HG02763 (cell line): ENCODE measurements at regions not wholly inside any gene's neighbourhood (a gene's known extent, or its start where the extent isn't known, plus 50 kb on each side); places are given as distances from the start of the nearest gene placed in this dataset.

ENCODE experiments used
- ATAC-seq: cut with Tn5 transposase; IDR thresholded peaks from one replicate; pipeline ENCODE4 v1.9.1; 2021; ENCODE audit warnings: mild to moderate bottlenecking, moderate library complexity; ENCODE audit not compliant: unreplicated experiment

DNA sequence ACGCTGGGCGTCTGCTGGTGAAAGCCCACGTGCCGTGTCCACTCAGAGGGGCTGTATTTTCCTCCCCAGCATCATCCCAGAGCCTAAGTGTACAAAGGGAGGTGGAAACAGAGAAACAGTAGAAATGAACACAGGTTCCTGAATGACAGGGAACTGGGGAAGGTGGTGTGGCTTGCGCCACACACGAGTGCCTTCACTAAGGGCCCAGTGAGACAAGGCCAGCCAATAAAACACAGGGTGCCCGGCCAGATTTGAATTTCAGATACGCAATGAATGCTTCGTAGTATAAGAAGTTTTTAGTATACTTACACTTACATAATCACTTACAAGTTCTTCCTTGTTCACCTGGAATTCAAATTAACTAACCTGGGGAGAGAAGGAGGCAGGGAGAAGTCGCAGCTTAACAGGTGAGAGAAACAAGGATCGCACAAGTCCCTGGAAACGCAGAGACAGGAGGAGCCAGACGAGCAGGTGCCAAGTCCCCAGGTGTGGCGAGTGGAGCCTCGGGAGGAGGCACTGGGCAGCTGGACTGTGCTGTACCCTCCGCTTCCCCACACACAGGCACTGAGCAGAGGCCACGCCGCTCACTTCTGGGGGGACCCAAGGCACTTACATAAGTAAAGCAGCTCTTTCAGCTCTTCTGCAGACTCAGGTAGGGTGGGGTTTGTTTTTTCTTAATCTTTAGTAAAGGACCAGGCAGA lies 105.2 kb upstream of the MGMT start:
- no peak for ATAC-seq

DNA sequence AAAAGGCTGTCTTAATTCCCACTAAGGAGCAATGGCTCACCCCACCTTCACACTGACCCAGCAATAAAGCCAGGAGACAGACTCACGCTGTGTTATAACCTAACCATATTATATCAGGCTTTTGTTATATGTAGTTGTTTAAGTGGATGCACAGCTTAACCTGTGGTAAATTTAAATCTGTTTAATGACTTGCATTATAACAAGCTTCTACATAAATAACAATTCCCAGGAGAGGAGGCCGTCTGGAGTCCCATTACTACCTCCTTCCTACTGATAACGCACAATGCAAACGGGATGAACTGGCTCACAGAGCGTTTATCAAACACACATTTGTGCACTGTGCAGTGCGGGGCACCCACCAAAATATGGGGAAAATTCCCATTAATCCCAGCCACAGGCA lies 102.1 kb upstream of the MGMT start:
- ATAC-seq = no peak

DNA sequence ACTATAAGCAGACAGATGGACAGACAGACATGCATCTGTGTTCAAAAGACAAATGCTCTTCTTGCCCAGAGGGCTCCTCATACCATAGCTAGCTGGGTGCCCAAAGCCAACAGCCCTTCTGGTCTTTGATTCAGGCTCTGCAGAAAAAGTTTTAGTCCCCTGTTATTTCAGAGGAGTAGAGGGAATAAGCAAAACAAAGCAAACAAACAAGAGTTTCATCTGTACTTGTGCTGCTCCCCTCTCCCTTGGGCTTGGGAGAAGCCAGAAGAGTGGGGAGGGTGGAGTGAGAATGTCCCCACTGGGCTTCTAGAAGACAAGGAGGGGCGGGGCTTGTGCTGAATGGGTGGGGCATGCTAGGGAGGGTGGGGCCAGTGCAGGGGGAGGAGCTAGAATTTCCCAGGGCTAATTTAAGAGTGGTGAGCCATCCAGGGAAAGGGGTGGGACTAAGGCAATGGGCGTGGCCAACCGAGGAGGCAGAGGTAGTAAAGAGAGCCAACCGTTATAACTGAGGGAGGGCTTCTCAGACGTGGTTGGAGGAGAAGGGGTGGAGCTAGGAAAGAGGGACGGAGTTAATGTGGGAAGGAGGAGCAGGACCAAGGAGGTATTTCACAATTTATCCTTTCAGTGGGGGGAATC lies 101.2 kb upstream of the MGMT start:
- ATAC-seq = no peak

- no peak for ATAC-seq
Observed at GRCh38 chr10:129366450-129366849, 100.6 kb upstream of the MGMT start.

- no peak for ATAC-seq
Observed at GRCh38 chr10:129369566-129369965, 97.5 kb upstream of the MGMT start.

- ATAC-seq = no peak
Observed at GRCh38 chr10:129371541-129371940, 95.5 kb upstream of the MGMT start.

DNA sequence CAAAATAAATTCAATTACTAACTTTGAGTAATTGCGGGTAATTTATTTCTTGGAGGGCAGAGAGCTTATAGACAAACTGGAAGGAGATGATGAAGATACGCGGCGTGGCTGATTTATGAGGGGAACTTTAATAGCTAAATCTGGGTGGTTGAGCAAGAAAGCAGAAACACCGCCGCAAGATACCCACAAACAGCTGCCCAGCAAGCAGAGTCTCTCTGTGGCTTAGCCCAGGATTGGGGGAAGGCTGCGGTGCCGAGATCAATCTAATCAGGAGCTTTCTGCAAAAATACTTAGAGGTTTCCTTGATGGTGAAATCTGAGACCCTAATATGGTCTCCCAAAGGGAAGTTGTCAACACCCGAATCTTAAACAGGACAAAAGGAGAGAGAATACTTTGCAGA lies 94.9 kb upstream of the MGMT start:
- no peak for ATAC-seq

GRCh38 chr10:129373231-129373630 lies 93.8 kb upstream of the MGMT start:
- no peak for ATAC-seq

- ATAC-seq = no peak
Observed at GRCh38 chr10:129373718-129374117, 93.3 kb upstream of the MGMT start.

DNA sequence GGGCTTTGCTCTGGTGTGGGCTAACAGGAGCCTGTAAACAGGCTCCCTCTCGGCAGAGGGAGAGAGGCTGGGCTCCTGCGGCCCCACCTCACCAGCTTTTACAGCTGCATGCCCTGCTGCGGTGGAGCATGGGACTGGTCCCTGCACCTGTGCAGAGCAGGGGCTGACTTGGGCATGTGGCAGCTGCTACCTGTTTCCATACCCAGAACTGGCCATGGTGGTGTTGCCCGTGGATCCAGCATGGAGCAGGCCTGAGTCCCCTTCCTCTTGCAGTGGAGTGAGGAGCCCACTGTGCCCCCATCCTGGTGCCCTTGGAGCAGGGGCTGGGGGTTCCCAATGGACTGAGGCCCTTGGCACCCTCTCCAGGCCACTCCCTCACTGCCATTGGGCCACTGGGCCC lies 91.9 kb upstream of the MGMT start:
- no peak for ATAC-seq

DNA sequence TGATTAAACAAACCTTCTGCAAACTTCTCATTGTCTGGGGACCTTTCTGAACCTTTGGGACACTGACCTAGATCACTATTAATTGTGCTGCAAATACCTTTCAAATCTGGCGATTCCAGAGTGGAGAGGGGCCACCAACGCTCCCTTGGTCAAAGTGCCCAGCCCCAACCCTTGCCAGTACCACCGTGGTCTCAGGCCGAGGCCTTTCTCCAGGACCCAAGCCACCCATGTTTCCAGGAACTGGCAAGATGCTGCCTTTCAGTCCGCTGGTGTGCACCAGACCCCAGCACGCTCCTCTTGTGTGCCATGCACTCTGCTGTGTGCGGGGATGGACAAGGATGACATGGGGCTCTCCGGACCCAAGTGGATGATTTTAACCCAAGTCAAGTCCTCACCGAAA lies 91.1 kb upstream of the MGMT start:
- no peak for ATAC-seq

GRCh38 chr10:129380279-129380678 lies 86.8 kb upstream of the MGMT start:
- no peak for ATAC-seq

GRCh38 chr10:129381741-129382140 lies 85.3 kb upstream of the MGMT start:
- ATAC-seq = no peak

DNA sequence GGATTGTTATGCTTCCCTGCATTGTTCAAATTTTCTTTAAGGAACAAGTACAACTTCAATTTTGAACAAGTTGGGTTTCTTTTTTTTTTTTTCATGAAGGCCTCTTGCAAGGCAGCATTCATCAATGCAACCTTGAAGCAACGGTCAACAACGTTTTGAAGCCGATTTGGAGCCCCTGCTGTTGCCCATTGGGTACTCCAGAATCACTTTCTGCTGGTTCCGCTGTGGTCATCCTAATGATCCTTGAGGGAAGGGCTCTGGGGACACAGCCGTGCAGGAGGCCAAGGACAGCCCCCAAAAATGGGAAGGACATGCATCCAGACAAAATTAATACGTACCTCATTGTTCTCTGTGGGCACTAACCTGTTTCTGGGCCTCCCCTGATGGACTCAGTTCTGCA lies 84.6 kb upstream of the MGMT start:
- ATAC-seq = no peak

DNA sequence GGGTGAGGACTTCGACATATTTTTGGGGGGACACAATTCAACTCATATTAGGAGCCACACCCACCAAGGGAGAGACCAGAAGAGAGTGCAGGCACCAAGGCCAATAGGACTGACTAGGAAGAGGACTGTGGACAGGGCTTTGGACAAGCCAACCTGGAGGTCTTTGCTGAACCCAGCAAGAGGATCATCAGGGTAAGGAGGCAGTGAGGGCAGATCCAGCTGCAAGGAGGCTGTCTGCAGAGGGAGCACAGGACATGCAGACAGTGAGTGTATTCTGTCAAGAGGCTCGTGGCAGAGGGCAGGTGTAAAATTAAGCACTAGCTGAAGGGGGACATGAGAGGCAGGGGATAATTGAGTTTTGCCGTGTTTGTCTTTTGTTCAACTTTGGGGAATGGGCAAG lies 83.4 kb upstream of the MGMT start:
- no peak for ATAC-seq

- ATAC-seq = no peak
Observed at GRCh38 chr10:129385600-129385999, 81.4 kb upstream of the MGMT start.

GRCh38 chr10:129386415-129387257 lies 80.4 kb upstream of the MGMT start:
- no peak for ATAC-seq

GRCh38 chr10:129387258-129387525 lies 79.8 kb upstream of the MGMT start:
- no peak for ATAC-seq

DNA sequence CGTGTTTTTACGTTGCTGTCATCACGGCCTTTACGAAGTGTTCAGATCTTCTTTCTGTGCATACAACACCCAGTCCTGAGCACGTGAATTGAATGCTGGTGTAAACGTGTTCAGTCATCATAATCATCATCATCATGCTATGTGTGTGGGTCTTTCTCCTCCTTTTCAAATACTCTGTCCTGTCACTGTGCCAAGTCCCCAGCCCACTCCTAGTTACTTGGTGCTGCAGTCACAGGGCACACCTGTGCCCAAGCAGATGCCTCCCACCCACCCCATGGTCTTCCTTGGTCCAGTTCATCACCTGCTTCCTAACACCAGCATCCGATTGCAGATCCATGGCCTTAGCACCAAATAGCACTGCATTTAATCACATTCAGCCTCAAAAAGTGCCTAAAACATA lies 78.6 kb upstream of the MGMT start:
- no peak for ATAC-seq

DNA sequence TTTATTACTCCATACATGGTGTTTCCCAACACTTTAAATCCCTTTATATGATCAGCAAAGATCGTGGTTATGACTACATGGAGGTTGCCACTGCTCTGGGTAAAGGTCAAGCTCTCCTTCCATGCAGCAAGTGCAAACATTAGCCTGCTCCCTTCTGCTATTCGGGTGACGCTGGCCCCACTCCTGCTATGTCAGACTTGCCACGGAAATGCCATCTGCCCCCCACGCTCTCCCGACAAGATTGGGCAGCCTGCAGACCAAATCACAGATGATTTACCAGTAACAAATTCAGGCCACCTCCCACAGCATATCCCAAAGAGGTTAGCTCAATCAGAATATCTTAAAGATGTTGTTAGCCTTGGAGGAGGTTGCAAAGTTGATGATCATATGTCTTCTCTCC lies 77.8 kb upstream of the MGMT start:
- ATAC-seq = no peak

DNA sequence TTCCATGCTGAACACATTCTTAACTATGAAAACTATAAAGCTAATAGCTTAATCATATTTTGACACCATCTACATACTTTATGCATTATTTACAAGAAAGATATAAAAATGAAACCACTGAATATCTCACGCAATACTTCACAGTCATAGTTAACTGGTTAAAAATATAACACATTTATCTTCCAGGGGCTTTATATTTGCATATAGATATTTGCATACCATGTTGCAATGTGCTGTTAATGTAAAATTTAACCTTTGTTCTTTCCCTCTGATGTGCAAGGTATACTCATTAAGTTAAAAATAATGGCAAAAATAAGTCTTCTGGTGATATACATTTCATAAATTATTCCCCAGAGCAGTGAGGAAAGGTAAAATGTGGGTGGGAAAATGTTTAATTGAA lies 76.9 kb upstream of the MGMT start:
- no peak for ATAC-seq

DNA sequence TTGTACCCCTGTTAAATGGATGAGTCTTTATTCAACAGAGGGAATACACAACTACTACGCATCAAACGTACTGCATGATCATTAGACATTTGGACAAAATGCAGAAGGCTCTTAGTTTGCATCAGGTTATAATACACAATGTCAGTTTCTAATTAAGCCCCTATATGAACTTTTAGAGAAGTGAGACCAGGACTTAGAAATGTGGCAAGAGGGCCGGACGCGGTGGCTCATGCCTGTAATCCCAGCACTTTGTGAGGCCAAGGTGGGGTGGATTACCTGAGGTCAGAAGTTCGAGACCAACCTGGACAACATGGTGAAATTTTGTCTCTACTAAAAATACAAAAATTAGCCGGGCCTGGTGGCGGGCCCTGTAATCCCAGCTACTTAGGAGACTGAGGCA lies 76.3 kb upstream of the MGMT start:
- ATAC-seq = no peak
